A549 (cell line): ENCODE measurements at regions not wholly inside any gene's neighbourhood (a gene's known extent, or its start where the extent isn't known, plus 50 kb on each side); places are given as distances from the start of the nearest gene placed in this dataset.

ENCODE experiments used
- ATAC-seq, 2 experiments: fragments of 200-7000 bp in 1 of 2; fragments of >200 bp in 1 of 2; cut with Nextera tagmentation in 1 of 2; cut with Tn5 transposase in 1 of 2; 3 replicates each; pipeline versions ENCODE4 v1.8.0 to v1.9.1; 2018 to 2020; ENCODE audit warnings: mild to moderate bottlenecking in 1 of 2, moderate library complexity in 1 of 2
- CTCF ChIA-PET: fragments of 300-600 bp; sonication (Branson Sonifier 250); formaldehyde crosslinking; extraction: SDS; loops from one replicate; lab custom pipeline; 2021; ENCODE audit warnings: antibody characterized with exemption, inconsistent platforms; lab: Yijun Ruan, JAX
- POLR2A ChIA-PET: fragments of 350-600 bp; formaldehyde crosslinking; extraction: SDS; loops from one replicate; lab custom pipeline; 2021; ENCODE audit warnings: antibody characterized with exemption, inconsistent platforms; lab: Yijun Ruan, JAX
- DNase-seq, 2 experiments: peaks; one replicate each; pipeline versions ENCODE4 v3.0.0 to v3.0.0-alpha.2; 2011 to 2016; ENCODE audit warnings: low read depth in 1 of 2, low spot score in 1 of 2
- FAIRE-seq: peaks from 2 replicates; lab custom pipeline; 2011; peaks lifted over from hg19 to GRCh38; lab: Jason Lieb, UNC
- H3K27ac ChIP-seq, 2 experiments: fragments of >200 bp; sonication (Bioruptor Twin); formaldehyde crosslinking; 3 replicates each; pipeline ENCODE4 v1.5.1; 2016 to 2017
- H3K4me1 ChIP-seq: fragments of >200 bp; sonication (Bioruptor Twin); formaldehyde crosslinking; 3 replicates; pipeline ENCODE4 v1.6.1; 2016
- H3K4me2 ChIP-seq: fragments of >200 bp; sonication (Bioruptor Twin); formaldehyde crosslinking; 3 replicates; pipeline ENCODE4 v1.6.1; 2016
- H3K4me3 ChIP-seq: fragments of >200 bp; sonication (Bioruptor Twin); formaldehyde crosslinking; 3 replicates; pipeline ENCODE4 v1.5.1; 2016
- H3K9me3 ChIP-seq: fragments of >200 bp; sonication (Bioruptor Twin); formaldehyde crosslinking; 3 replicates; pipeline ENCODE4 v1.6.1; 2016
- CHD2 ChIP-seq: fragments of 150-350 bp; IDR thresholded peaks from 2 replicates; pipeline ENCODE4 v1.6.1; 2014; ENCODE audit warnings: low read length; ENCODE audit not compliant: partially characterized antibody
- EHF ChIP-seq: fragments of 250-450 bp; sonication (Bioruptor Pico); IDR thresholded peaks from 2 replicates; pipeline ENCODE4 v1.5.0; 2020; ENCODE audit warnings: mild to moderate bottlenecking
- EHMT2 ChIP-seq: fragments of 200-600 bp; sonication (generic); IDR thresholded peaks from 2 replicates; pipeline ENCODE4 v1.6.1; 2016; ENCODE audit warnings: antibody characterized with exemption, low read depth, mild to moderate bottlenecking, moderate library complexity
- FOSB ChIP-seq: fragments of 250-450 bp; sonication (Bioruptor Pico); IDR thresholded peaks from 2 replicates; pipeline ENCODE4 v1.5.0; 2020; ENCODE audit warnings: mild to moderate bottlenecking, moderate library complexity
- FOXS1 ChIP-seq: fragments of 250-450 bp; sonication (Bioruptor Pico); IDR thresholded peaks from 2 replicates; pipeline ENCODE4 v1.5.0; 2020; ENCODE audit warnings: mild to moderate bottlenecking, moderate library complexity
- GATA3 ChIP-seq: IDR thresholded peaks from 2 replicates; pipeline ENCODE4 v1.6.1; 2012; ENCODE audit warnings: borderline replicate concordance
- HOXB5 ChIP-seq: fragments of 250-450 bp; sonication (Bioruptor Pico); IDR thresholded peaks from 2 replicates; pipeline ENCODE4 v1.5.0; 2020; ENCODE audit warnings: mild to moderate bottlenecking, moderate library complexity
- JUNB ChIP-seq: fragments of >200 bp; sonication (Bioruptor Twin); formaldehyde crosslinking; IDR thresholded peaks from 2 replicates; pipeline ENCODE4 v1.6.1; 2016
- NFE2L2 ChIP-seq: fragments of 150-350 bp; conservative IDR thresholded peaks from 2 replicates; pipeline ENCODE4 v1.6.1; 2014; ENCODE audit warnings: low read length
- NR3C1 ChIP-seq: fragments of >200 bp; sonication (Bioruptor Twin); formaldehyde crosslinking; IDR thresholded peaks from 3 replicates; pipeline ENCODE4 v1.6.1; 2017
- PHF8 ChIP-seq: fragments of 200-600 bp; sonication (generic); IDR thresholded peaks from 2 replicates; pipeline ENCODE4 v1.6.1; 2016; ENCODE audit warnings: low read depth, mild to moderate bottlenecking, antibody characterized with exemption, moderate library complexity, borderline replicate concordance
- POLR2AphosphoS2 ChIP-seq: conservative IDR thresholded peaks from 2 replicates; pipeline ENCODE4 v1.6.1; 2012; ENCODE audit warnings: low read length, improper control_type of control experiment, inconsistent platforms
- RCOR1 ChIP-seq: fragments of 150-350 bp; IDR thresholded peaks from 2 replicates; pipeline ENCODE4 v1.6.1; 2014; ENCODE audit warnings: antibody characterized with exemption, low read length, low read depth
- RFX5 ChIP-seq: fragments of 450-650 bp; IDR thresholded peaks from 2 replicates; pipeline ENCODE4 v1.7.1; 2014; ENCODE audit warnings: antibody characterized with exemption, mild to moderate bottlenecking, moderate library complexity
- SREBF2 ChIP-seq: fragments of 450-650 bp; IDR thresholded peaks from 2 replicates; pipeline ENCODE4 v1.6.1; 2014; ENCODE audit warnings: mild to moderate bottlenecking, moderate library complexity
- TFCP2L1 ChIP-seq: fragments of 250-450 bp; sonication (Bioruptor Pico); IDR thresholded peaks from 2 replicates; pipeline ENCODE4 v1.5.0; 2021; ENCODE audit warnings: mild to moderate bottlenecking
- ZC3H11A ChIP-seq: fragments of 450-650 bp; IDR thresholded peaks from 2 replicates; pipeline ENCODE4 v1.6.1; 2014; ENCODE audit warnings: antibody characterized with exemption, mild to moderate bottlenecking
- ZSCAN20 ChIP-seq: fragments of 250-450 bp; sonication (Bioruptor Pico); IDR thresholded peaks from 2 replicates; pipeline ENCODE4 v1.8.0; 2022; ENCODE audit warnings: mild to moderate bottlenecking, moderate library complexity
- WGBS: methylation state at CpG from one replicate; pipeline ENCODE4 v1.1.6; 2017; ENCODE audit errors: missing lambda C conversion rate; 5-methylcytosine and 5-hydroxymethylcytosine counted together
- TF ChIP-seq, protein P1 (sequence below): fragments of 450-650 bp; IDR thresholded peaks from 2 replicates; pipeline ENCODE4 v1.6.1; 2014; ENCODE audit warnings: antibody characterized with exemption
- TF ChIP-seq, protein P2 (sequence below): fragments of >200 bp; sonication (Bioruptor Twin); formaldehyde crosslinking; IDR thresholded peaks from 3 replicates; pipeline ENCODE4 v1.6.1; 2016
- TF ChIP-seq, protein P3 (sequence below): IDR thresholded peaks from 2 replicates; pipeline ENCODE4 v1.6.1; 2012

DNA sequence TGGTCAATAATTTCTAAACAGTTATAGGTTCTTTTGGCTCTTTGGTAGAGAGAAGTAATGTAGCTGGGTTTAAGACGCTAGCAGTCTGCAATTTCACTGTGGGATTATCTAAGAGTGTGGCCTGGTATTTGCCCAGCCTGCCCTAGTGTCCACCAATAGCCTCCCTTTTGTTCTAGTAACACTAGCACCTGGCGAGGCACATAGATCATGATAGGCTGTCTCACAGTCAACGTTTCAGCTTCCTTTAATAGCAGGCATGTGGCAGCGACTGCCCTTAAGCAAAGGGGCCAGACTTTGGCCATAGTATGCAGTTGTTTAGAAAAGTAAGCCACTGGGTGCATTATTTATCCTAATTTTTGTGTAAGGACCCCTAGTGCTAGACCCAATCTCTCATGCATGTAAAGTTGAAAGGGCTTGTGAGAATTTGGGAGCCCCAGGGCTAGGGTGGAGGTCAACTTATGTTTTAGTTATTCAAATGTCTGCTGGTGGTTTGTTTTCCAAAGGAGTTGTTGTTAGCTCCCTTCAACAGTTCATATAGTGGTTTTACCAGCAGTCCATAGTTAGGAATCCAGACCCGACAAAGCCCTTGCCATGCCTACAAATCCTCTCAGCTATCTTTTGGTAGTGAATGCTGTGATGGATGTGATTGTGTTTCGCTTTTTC lies 274.3 kb downstream of the HTR1A start:
- ATAC-seq (no peak), FAIRE-seq (no peak), DNase-seq (no peak)
- WGBS, result 7% methylated on average over 6 of the region's 6 CpGs
- Histone ChIP-seq H3K9me3 (no peaks in the 10 kb centered on the region), H3K4me3 (no peak overlapping the region), H3K27ac (no peak overlapping the region), H3K4me1 (no peaks in the 10 kb centered on the region), H3K4me2 (no peak overlapping the region)
- ChIA-PET CTCF (no interaction called here), POLR2A (no interaction called here)
- TF ChIP-seq EHMT2, result no peak
- TF ChIP-seq, protein P1, sequence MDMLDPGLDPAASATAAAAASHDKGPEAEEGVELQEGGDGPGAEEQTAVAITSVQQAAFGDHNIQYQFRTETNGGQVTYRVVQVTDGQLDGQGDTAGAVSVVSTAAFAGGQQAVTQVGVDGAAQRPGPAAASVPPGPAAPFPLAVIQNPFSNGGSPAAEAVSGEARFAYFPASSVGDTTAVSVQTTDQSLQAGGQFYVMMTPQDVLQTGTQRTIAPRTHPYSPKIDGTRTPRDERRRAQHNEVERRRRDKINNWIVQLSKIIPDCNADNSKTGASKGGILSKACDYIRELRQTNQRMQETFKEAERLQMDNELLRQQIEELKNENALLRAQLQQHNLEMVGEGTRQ, result no peak
- TF ChIP-seq ZSCAN20 (CRISPR knock-in tag), result no peak
- no peak for TF ChIP-seq NR3C1
- no peak for TF ChIP-seq ZC3H11A
- no peak for TF ChIP-seq POLR2AphosphoS2
- TF ChIP-seq, protein P2, sequence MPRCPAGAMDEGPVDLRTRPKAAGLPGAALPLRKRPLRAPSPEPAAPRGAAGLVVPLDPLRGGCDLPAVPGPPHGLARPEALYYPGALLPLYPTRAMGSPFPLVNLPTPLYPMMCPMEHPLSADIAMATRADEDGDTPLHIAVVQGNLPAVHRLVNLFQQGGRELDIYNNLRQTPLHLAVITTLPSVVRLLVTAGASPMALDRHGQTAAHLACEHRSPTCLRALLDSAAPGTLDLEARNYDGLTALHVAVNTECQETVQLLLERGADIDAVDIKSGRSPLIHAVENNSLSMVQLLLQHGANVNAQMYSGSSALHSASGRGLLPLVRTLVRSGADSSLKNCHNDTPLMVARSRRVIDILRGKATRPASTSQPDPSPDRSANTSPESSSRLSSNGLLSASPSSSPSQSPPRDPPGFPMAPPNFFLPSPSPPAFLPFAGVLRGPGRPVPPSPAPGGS, result no peak
- no peak for TF ChIP-seq CHD2
- TF ChIP-seq FOSB, result no peak
- TF ChIP-seq FOXS1, result no peak

DNA sequence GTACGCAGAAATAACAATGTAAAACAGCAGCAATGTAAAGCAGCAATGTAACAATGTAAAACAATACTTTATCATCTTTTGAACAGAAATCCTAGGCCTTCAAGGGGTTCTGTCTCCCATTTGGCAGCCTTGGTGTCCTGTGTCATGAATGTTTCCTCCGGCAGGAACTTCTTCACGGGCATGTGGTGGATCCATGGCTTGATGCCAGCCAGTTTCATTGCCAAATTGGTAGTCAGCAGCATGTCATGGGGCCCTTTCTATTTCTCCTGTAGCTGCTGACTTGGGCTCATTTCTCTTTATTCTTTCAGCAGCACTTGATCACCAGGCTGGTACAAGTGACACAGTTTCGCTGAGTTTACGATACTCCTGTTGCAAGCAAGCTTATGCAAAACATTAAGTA lies 275.3 kb downstream of the HTR1A start:
- no peak for FAIRE-seq
- DNase-seq, result peak in 1 of 2 experiments; percentile 1
- 16% methylated on average over 5 of the region's 5 CpGs for WGBS
- Histone ChIP-seq H3K4me3 (no peak overlapping the region), H3K9me3 (no peaks in the 10 kb centered on the region), H3K4me1 (no peaks in the 10 kb centered on the region), H3K4me2 (no peak overlapping the region), H3K27ac (no peak overlapping the region)
- ChIA-PET POLR2A (no interaction called here), CTCF (no interaction called here)
- no peak for TF ChIP-seq EHMT2
- ATAC-seq, result no peak

DNA sequence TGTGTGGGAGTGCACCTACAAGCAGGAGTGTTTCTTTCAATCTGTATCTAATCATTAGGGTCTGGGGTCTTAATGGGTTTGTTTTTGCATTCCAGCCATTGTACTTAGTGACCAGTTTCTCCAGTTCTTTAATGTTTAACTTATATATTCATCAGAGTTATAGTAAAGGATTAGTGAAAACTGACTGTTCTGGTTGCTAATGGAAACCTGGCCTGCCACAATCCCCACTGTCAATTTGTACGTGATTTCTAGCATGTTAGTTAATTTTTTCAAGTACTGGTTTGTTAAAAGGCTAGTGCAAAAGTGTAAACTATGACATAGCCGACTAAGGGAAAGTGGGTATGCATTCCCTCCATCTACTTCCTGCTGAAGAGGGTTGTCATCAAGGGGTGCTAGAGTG lies 276.1 kb downstream of the HTR1A start:
- no peak overlapping the region for H3K27ac ChIP-seq
- no peak for FAIRE-seq
- POLR2A ChIA-PET, result no interaction called here
- no peak overlapping the region for H3K4me3 ChIP-seq
- no peaks in the 10 kb centered on the region for H3K4me1 ChIP-seq
- no peaks in the 10 kb centered on the region for H3K9me3 ChIP-seq
- H3K4me2 ChIP-seq, result no peak overlapping the region
- no peak for TF ChIP-seq NFE2L2
- TF ChIP-seq TFCP2L1, result no peak
- no peak for TF ChIP-seq RFX5
- TF ChIP-seq SREBF2, result no peak
- TF ChIP-seq RCOR1, result no peak
- TF ChIP-seq GATA3, result no peak
- TF ChIP-seq NR3C1, result no peak
- TF ChIP-seq PHF8, result no peak
- no peak for TF ChIP-seq EHF (CRISPR knock-in tag)
- no peak for TF ChIP-seq HOXB5 (CRISPR knock-in tag)
- no peak for DNase-seq
- ATAC-seq, result no peak
- 0% methylated on average over 2 of the region's 2 CpGs for WGBS
- CTCF ChIA-PET, result interaction anchor here (1.3 kb wide), 1 partner anchor 14 kb away, joined by 4 read pairs; no protein-coding TSS in a partner anchor

DNA sequence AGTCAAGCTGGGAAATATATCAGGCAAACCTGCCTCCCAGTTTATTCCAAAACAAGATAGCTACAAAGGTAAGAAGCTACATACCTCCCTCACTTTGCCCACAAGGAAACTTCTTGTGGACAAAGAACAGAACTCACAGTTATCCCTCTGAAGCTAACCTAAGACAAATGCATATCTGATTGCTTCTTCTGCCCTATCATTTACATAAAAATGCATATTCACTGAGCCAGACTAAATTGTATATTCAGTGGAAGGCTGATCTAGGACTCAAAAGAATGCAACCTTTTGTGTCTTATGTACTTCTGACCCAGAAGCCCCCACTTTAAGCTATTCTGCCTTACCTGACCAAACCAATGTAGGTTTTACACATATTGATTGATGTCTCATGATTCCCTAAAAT lies 276.8 kb downstream of the HTR1A start:
- TF ChIP-seq JUNB, result no peak
- no peak for TF ChIP-seq EHF (CRISPR knock-in tag)
- TF ChIP-seq, protein P3, sequence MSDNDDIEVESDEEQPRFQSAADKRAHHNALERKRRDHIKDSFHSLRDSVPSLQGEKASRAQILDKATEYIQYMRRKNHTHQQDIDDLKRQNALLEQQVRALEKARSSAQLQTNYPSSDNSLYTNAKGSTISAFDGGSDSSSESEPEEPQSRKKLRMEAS, result no peak
- POLR2A ChIA-PET, result no interaction called here
- H3K9me3 ChIP-seq, result no peaks in the 10 kb centered on the region
- DNase-seq (no peak), FAIRE-seq (no peak), ATAC-seq (no peak)
- H3K4me2 ChIP-seq, result no peak overlapping the region
- CTCF ChIA-PET, result interaction anchor here (1.3 kb wide), 1 partner anchor 15 kb away, joined by 4 read pairs; no protein-coding TSS in a partner anchor
- H3K4me3 ChIP-seq, result no peak overlapping the region
- H3K4me1 ChIP-seq, result no peaks in the 10 kb centered on the region
- no peak overlapping the region for H3K27ac ChIP-seq
